H9 (cell line): ENCODE measurements at regions not wholly inside any gene's neighbourhood (a gene's known extent, or its start where the extent isn't known, plus 50 kb on each side); places are given as distances from the start of the nearest gene placed in this dataset.

Experiments used
- DNase-seq: peaks from one replicate; pipeline ENCODE4 v3.0.0-alpha.2; 2017
- H2AFZ ChIP-seq: one replicate; pipeline ENCODE4 v1.6.1; 2013; ENCODE audit warnings: mild to moderate bottlenecking, low read length, control low read depth, moderate library complexity
- H2AK5ac ChIP-seq: 2 replicates; pipeline ENCODE4 v1.6.1; 2013; ENCODE audit warnings: low read length, control low read depth, mixed read lengths; ENCODE audit not compliant: insufficient read length
- H2BK120ac ChIP-seq: one replicate; pipeline ENCODE4 v1.6.1; 2013; ENCODE audit warnings: low read depth, mild to moderate bottlenecking, low read length, control low read depth, inconsistent platforms; ENCODE audit not compliant: poor library complexity, severe bottlenecking
- H2BK12ac ChIP-seq: 2 replicates; pipeline ENCODE4 v1.6.1; 2013; ENCODE audit warnings: low read length, control low read depth, mixed read lengths, low read depth; ENCODE audit not compliant: insufficient read length
- H2BK15ac ChIP-seq: 2 replicates; pipeline ENCODE4 v1.6.1; 2013; ENCODE audit warnings: low read depth, low read length, control low read depth
- H2BK20ac ChIP-seq: one replicate; pipeline ENCODE4 v1.6.1; 2013; ENCODE audit warnings: low read depth, mild to moderate bottlenecking, low read length, control low read depth, inconsistent platforms; ENCODE audit not compliant: poor library complexity, severe bottlenecking
- H2BK5ac ChIP-seq: 2 replicates; pipeline ENCODE4 v1.6.1; 2013; ENCODE audit warnings: low read length, control low read depth, mixed read lengths; ENCODE audit not compliant: insufficient read length
- H3K14ac ChIP-seq: 2 replicates; pipeline ENCODE4 v1.6.1; 2013; ENCODE audit warnings: low read length, control low read depth; ENCODE audit not compliant: insufficient read depth
- H3K18ac ChIP-seq: 2 replicates; pipeline ENCODE4 v1.6.1; 2013; ENCODE audit warnings: low read depth, mild to moderate bottlenecking, mixed read lengths, low read length, control low read depth; ENCODE audit not compliant: insufficient read length
- H3K23ac ChIP-seq: 2 replicates; pipeline ENCODE4 v1.6.1; 2013; ENCODE audit warnings: low read length, control low read depth, mixed read lengths, low read depth; ENCODE audit not compliant: insufficient read length
- H3K23me2 ChIP-seq: 2 replicates; pipeline ENCODE4 v1.6.1; 2013; ENCODE audit warnings: low read depth, mild to moderate bottlenecking, mixed read lengths, low read length, control low read depth; ENCODE audit not compliant: insufficient read length, poor library complexity, severe bottlenecking
- H3K27ac ChIP-seq: 2 replicates; pipeline ENCODE4 v1.5.1; 2013; ENCODE audit warnings: low read length, control low read depth, mixed read lengths, low read depth; ENCODE audit not compliant: insufficient read length
- H3K27me3 ChIP-seq: 2 replicates; pipeline ENCODE4 v1.6.1; 2013; ENCODE audit warnings: low read length, control low read depth, inconsistent platforms; ENCODE audit not compliant: insufficient read depth
- H3K4ac ChIP-seq: 2 replicates; pipeline ENCODE4 v1.6.1; 2013; ENCODE audit warnings: low read depth, mild to moderate bottlenecking, control low read depth, inconsistent platforms, low read length, moderate library complexity
- H3K4me1 ChIP-seq: 2 replicates; pipeline ENCODE4 v1.6.1; 2013; ENCODE audit warnings: low read length, control low read depth, inconsistent platforms; ENCODE audit not compliant: insufficient read depth
- H3K4me2 ChIP-seq: 2 replicates; pipeline ENCODE4 v1.6.1; 2013; ENCODE audit warnings: low read length, control low read depth, mixed read lengths; ENCODE audit not compliant: insufficient read length, insufficient read depth
- H3K56ac ChIP-seq: 2 replicates; pipeline ENCODE4 v1.6.1; 2013; ENCODE audit warnings: low read depth, mild to moderate bottlenecking, mixed read lengths, low read length, control low read depth; ENCODE audit not compliant: insufficient read length
- H3K79me1 ChIP-seq: 2 replicates; pipeline ENCODE4 v1.6.1; 2013; ENCODE audit warnings: low read depth, mild to moderate bottlenecking, moderate library complexity, low read length, control low read depth, inconsistent platforms; ENCODE audit not compliant: insufficient read depth, poor library complexity, severe bottlenecking
- H3K79me2 ChIP-seq: 2 replicates; pipeline ENCODE4 v1.6.1; 2013; ENCODE audit warnings: low read length, control low read depth, inconsistent platforms; ENCODE audit not compliant: insufficient read depth
- H3K9ac ChIP-seq: 2 replicates; pipeline ENCODE4 v1.6.1; 2013; ENCODE audit warnings: low read length, control low read depth, mixed read lengths; ENCODE audit not compliant: insufficient read length; ENCODE audit errors: extremely low read depth
- H3K9me3 ChIP-seq: one replicate; pipeline ENCODE4 v1.6.1; 2013; ENCODE audit warnings: low read depth, low read length, inconsistent platforms; ENCODE audit not compliant: control insufficient read depth
- H3T11ph ChIP-seq: one replicate; pipeline ENCODE4 v1.6.1; 2013; ENCODE audit warnings: mild to moderate bottlenecking, low read length, control low read depth, inconsistent platforms
- H4K20me1 ChIP-seq: one replicate; pipeline ENCODE4 v1.6.1; 2013; ENCODE audit not compliant: control insufficient read depth, insufficient read length, insufficient read depth
- H4K5ac ChIP-seq: 2 replicates; pipeline ENCODE4 v1.6.1; 2013; ENCODE audit warnings: low read depth, mild to moderate bottlenecking, mixed read lengths, low read length, control low read depth; ENCODE audit not compliant: insufficient read length
- H4K8ac ChIP-seq: replicated peaks from 2 replicates; pipeline ENCODE4 v1.6.1; 2013; ENCODE audit warnings: low read length, control low read depth, mixed read lengths, low read depth; ENCODE audit not compliant: insufficient read length
- H4K91ac ChIP-seq: 2 replicates; pipeline ENCODE4 v1.6.1; 2013; ENCODE audit warnings: low read depth, mild to moderate bottlenecking, moderate library complexity, mixed read lengths, low read length, control low read depth; ENCODE audit not compliant: insufficient read length
- H3K27ac Mint-ChIP-seq, 3 experiments: 2 replicates in 2 of 3; 3 replicates in 1 of 3; pipeline ENCODE4 v1.8.0; 2020 to 2021; ENCODE audit warnings: mixed read lengths in 3 of 3, mild to moderate bottlenecking in 1 of 3, moderate library complexity in 1 of 3
- H3K27me3 Mint-ChIP-seq: 2 replicates; pipeline ENCODE4 v1.8.0; 2021; ENCODE audit warnings: low read depth, mild to moderate bottlenecking, moderate library complexity, mixed read lengths
- H3K36me3 Mint-ChIP-seq, 3 experiments: 2 replicates in 2 of 3; 3 replicates in 1 of 3; pipeline ENCODE4 v1.8.0; 2020 to 2021; ENCODE audit warnings: low read depth in 3 of 3, mixed read lengths in 3 of 3; ENCODE audit not compliant: insufficient read depth in 1 of 3
- H3K4me1 Mint-ChIP-seq, 2 experiments: 2 replicates each; pipeline ENCODE4 v1.8.0; 2020; ENCODE audit warnings: mixed read lengths in 2 of 2
- H3K4me3 Mint-ChIP-seq, 2 experiments: 2 replicates in 1 of 2; 3 replicates in 1 of 2; pipeline ENCODE4 v1.8.0; 2020 to 2021; ENCODE audit warnings: mild to moderate bottlenecking in 2 of 2, mixed read lengths in 2 of 2, moderate library complexity in 1 of 2
- H3K9me3 Mint-ChIP-seq, 2 experiments: 2 replicates in 1 of 2; 3 replicates in 1 of 2; pipeline ENCODE4 v1.8.0; 2020; ENCODE audit warnings: mild to moderate bottlenecking in 2 of 2, mixed read lengths in 2 of 2, moderate library complexity in 1 of 2
- WGBS: extraction: QIAGEN DNeasy Blood & Tissue Kit; methylation state at CpG from one replicate; pipeline ENCODE4 v1.1.7; 2013; ENCODE audit warnings: missing lambda C conversion rate, low lambda C conversion rate, mixed read lengths; ENCODE audit not compliant: insufficient read length; ENCODE audit errors: extremely low coverage; 5-methylcytosine and 5-hydroxymethylcytosine counted together
- TF ChIP-seq, protein P1 (sequence below): fragments of 200-600 bp; sonication (generic); conservative IDR thresholded peaks from 3 replicates; pipeline ENCODE4 v1.8.0; 2021; ENCODE audit warnings: antibody characterized with exemption, mild to moderate bottlenecking

DNA sequence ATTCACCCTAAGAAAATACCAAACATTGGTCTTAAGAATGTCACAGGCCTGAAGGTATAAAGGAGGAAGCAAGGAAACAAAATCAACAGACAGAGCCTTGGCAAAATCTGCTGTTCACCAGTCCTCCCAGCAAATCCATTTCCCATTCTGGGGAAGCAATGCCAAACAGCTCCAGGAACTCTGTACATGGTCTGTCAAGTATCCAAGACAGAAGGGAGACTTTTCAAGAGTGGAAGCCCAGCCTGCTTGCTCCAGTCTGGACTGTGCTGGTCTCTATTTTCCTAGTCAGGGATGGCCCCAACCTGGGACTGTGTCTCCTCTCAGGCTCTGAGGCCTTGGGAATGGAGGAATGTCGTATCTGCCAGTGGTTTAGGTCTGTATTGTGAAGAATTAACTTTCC, 251.5 kb downstream of the DAD1 start:
- Histone ChIP-seq H3K4ac (no peak overlapping the region), H3T11ph (no peak overlapping the region), H3K27ac (no peak overlapping the region), H2BK20ac (no peak overlapping the region), H3K18ac (no peak overlapping the region), H3K23me2 (no peaks in the 10 kb centered on the region), H4K91ac (no peak overlapping the region), H4K20me1 (no peaks in the 10 kb centered on the region), H3K27me3 (no peaks in the 10 kb centered on the region), H2BK15ac (no peak overlapping the region), H2AK5ac (no peak overlapping the region), H4K8ac (no peak overlapping the region), H3K79me1 (no peaks in the 10 kb centered on the region), H2BK120ac (no peak overlapping the region), H2AFZ (no peak overlapping the region), H3K9me3 (no peaks in the 10 kb centered on the region), H3K79me2 (no peaks in the 10 kb centered on the region), H3K56ac (no peak overlapping the region), H3K14ac (no peak overlapping the region), H3K4me1 (peaks cover 7% of the 10 kb centered on the region; the same call in 1 of the 2 replicates), H3K23ac (no peak overlapping the region), H2BK5ac (no peak overlapping the region), H3K9ac (no peak overlapping the region), H2BK12ac (no peak overlapping the region), H3K4me2 (no peak overlapping the region), H4K5ac (no peak overlapping the region)
- Mint-ChIP-seq H3K36me3 (no peaks in the 10 kb centered on the region), H3K27me3 (no peaks in the 10 kb centered on the region), H3K27ac (no peak overlapping the region), H3K4me1 (peaks cover 25% of the 10 kb centered on the region in 2 experiments), H3K4me3 (no peak overlapping the region), H3K9me3 (no peaks in the 10 kb centered on the region; a peak in 2 of 5 replicates)
- TF ChIP-seq, protein P1, sequence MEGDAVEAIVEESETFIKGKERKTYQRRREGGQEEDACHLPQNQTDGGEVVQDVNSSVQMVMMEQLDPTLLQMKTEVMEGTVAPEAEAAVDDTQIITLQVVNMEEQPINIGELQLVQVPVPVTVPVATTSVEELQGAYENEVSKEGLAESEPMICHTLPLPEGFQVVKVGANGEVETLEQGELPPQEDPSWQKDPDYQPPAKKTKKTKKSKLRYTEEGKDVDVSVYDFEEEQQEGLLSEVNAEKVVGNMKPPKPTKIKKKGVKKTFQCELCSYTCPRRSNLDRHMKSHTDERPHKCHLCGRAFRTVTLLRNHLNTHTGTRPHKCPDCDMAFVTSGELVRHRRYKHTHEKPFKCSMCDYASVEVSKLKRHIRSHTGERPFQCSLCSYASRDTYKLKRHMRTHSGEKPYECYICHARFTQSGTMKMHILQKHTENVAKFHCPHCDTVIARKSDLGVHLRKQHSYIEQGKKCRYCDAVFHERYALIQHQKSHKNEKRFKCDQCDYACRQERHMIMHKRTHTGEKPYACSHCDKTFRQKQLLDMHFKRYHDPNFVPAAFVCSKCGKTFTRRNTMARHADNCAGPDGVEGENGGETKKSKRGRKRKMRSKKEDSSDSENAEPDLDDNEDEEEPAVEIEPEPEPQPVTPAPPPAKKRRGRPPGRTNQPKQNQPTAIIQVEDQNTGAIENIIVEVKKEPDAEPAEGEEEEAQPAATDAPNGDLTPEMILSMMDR = no peak
- no CpG with 5 or more reads among the region's 1 CpG for WGBS
- no peak for DNase-seq
